ENCODE measurements at regions not wholly inside any gene's neighbourhood (a gene's known extent, or its start where the extent isn't known, plus 50 kb on each side); places are given as distances from the start of the nearest gene placed in this dataset.

GRCh38 chr14:34243001-34243400 lies 219.0 kb downstream of the SPTSSA start:
- Histone ChIP-seq H3K4me1 (ENCODE audit: control insufficient read depth in 1 of 2, insufficient read depth in 2 of 2, low read length in 2 of 2) (no peaks in the 10 kb centered on the region), H3K36me3 (ENCODE audit: control insufficient read depth in 1 of 2, insufficient read depth in 2 of 2, low read length in 2 of 2) (no peaks in the 10 kb centered on the region), H4K20me1 (ENCODE audit: insufficient read depth) (no peaks in the 10 kb centered on the region), H2AFZ (ENCODE audit: low read depth, low read length, poor library complexity, severe bottlenecking) (no peak overlapping the region), H3K79me2 (ENCODE audit: insufficient read depth, low read length) (no peaks in the 10 kb centered on the region), H3K4me2 (ENCODE audit: low read length) (no peak overlapping the region), H3K27ac (ENCODE audit: low read depth, low read length) (no peak overlapping the region), H3K27me3 (ENCODE audit: insufficient read depth, low read length) (peaks cover 7% of the 10 kb centered on the region; the same call in 1 of the 2 replicates), H3K9me3 (ENCODE audit: control insufficient read depth in 1 of 2, insufficient read depth in 1 of 2, low read depth in 1 of 2, low read length in 2 of 2) (no peaks in the 10 kb centered on the region), H3K9ac (ENCODE audit: low read length) (no peak overlapping the region), H3K9me2 (ENCODE audit: insufficient read depth) (no peaks in the 10 kb centered on the region), H3K4me3 (replicated peaks in 1 of 2; ENCODE audit: low read depth in 1 of 2, low read length in 2 of 2) (no peak overlapping the region)
- TF ChIP-seq ELF1 (IDR thresholded peaks at IDR 0.05; ENCODE audit: borderline replicate concordance, low read depth) (no peak), YY1 (IDR thresholded peaks at IDR 0.05; ENCODE audit: extremely low read depth, insufficient replicate concordance, low read depth, low read length) (no peak), REST (IDR thresholded peaks at IDR 0.05; ENCODE audit: low read depth) (no peak)
- no TSS peak for BruUV-seq (replicated peaks)
- intact Hi-C loops (cut with micrococcal nuclease), result no loop called here
- ChIA-PET POLR2A (no interaction called here), CTCF (no interaction called here), RAD21 (ENCODE audit: low non-redundant PET in 1 of 2, low total read pairs in 2 of 2, uncharacterized antibody in 2 of 2, unreplicated experiment in 2 of 2) (no interaction called here)
- ATAC-seq, result no peak
- no peak for DNase-seq (ENCODE audit: low read depth, low spot score)

GRCh38 chr14:34241185-34241711 lies 220.8 kb downstream of the SPTSSA start:
- ChIA-PET POLR2A (no interaction called here), CTCF (interaction anchor here (1.4 to 1.6 kb wide), 2 partner anchors 10 to 13 kb away, joined by 3 to 7 read pairs; no protein-coding TSS in a partner anchor)
- BruUV-seq (replicated peaks), result no TSS peak

More at GRCh38 chr14:34241185-34241711, 220.8 kb downstream of the SPTSSA start:
- Histone ChIP-seq H3K27ac (ENCODE audit: low read depth, low read length) (no peak overlapping the region), H3K36me3 (ENCODE audit: control insufficient read depth in 1 of 2, insufficient read depth in 2 of 2, low read length in 2 of 2) (no peaks in the 10 kb centered on the region), H3K79me2 (ENCODE audit: insufficient read depth, low read length) (no peaks in the 10 kb centered on the region), H4K20me1 (ENCODE audit: insufficient read depth) (no peaks in the 10 kb centered on the region), H3K9me3 (ENCODE audit: control insufficient read depth in 1 of 2, insufficient read depth in 1 of 2, low read depth in 1 of 2, low read length in 2 of 2) (no peaks in the 10 kb centered on the region), H3K4me2 (ENCODE audit: low read length) (no peak overlapping the region), H3K27me3 (ENCODE audit: insufficient read depth, low read length) (peaks cover 2% of the 10 kb centered on the region; the same call in 1 of the 2 replicates), H3K4me3 (replicated peaks in 1 of 2; ENCODE audit: low read depth in 1 of 2, low read length in 2 of 2) (no peak overlapping the region), H2AFZ (ENCODE audit: low read depth, low read length, poor library complexity, severe bottlenecking) (no peak overlapping the region), H3K9ac (ENCODE audit: low read length) (no peak overlapping the region), H3K9me2 (ENCODE audit: insufficient read depth) (no peaks in the 10 kb centered on the region), H3K4me1 (ENCODE audit: control insufficient read depth in 1 of 2, insufficient read depth in 2 of 2, low read length in 2 of 2) (no peaks in the 10 kb centered on the region)
- no peak for TF ChIP-seq POLR2A (IDR thresholded peaks at IDR 0.05; ENCODE audit: borderline replicate concordance, extremely low read depth, insufficient read depth, insufficient read length)
- no peak for TF ChIP-seq CEBPB (IDR thresholded peaks at IDR 0.05; ENCODE audit: low read depth)
- no peak for TF ChIP-seq SRF (IDR thresholded peaks at IDR 0.05; ENCODE audit: low read depth)
- intact Hi-C loops (cut with micrococcal nuclease), result no loop called here
- RAD21 ChIA-PET (ENCODE audit: low non-redundant PET in 1 of 2, low total read pairs in 2 of 2, uncharacterized antibody in 2 of 2, unreplicated experiment in 2 of 2), result no interaction called here
- no peak for ATAC-seq
- no peak for DNase-seq (ENCODE audit: low read depth, low spot score)

Measured in HCT116 (cell line).